ENCODE measurements at regions not wholly inside any gene's neighbourhood (a gene's known extent, or its start where the extent isn't known, plus 50 kb on each side); places are given as distances from the start of the nearest gene placed in this dataset.

GRCh38 chr7:152923711-152924110, 164.2 kb downstream of the ACTR3B start:
- Histone ChIP-seq H3K4me3 (no peak overlapping the region), H3K27me3 (peaks cover 13 to 55% (median 27%) of the 10 kb centered on the region in 3 donors), H3K27ac (no peak overlapping the region), H3K4me1 (peaks cover 0 to 21% (median 11%) of the 10 kb centered on the region in 4 donors), H3K36me3 (no peaks in the 10 kb centered on the region), H3K9me3 (peaks cover 0 to 16% (median 3%) of the 10 kb centered on the region in 4 donors)
- DNase-seq = no peak
- no peak for TF ChIP-seq CTCF (IDR thresholded peaks at IDR 0.05)
- no peak for TF ChIP-seq POLR2A (IDR thresholded peaks at IDR 0.05)
- TF ChIP-seq POLR2AphosphoS5 (IDR thresholded peaks at IDR 0.05) = no peak
- no peak for TF ChIP-seq EP300 (IDR thresholded peaks at IDR 0.05)
- intact Hi-C loops (cut with DNase I; ENCODE audit: low total_unique reads) = no loop called here
- 86 to 95% (median 90%) methylated on average over 9 to 12 of the region's 12 CpGs for WGBS, 5 donors

- DNase-seq = no peak
- no peak overlapping the region for H3K4me3 ChIP-seq
- H3K36me3 ChIP-seq = no peaks in the 10 kb centered on the region
- H3K9me3 ChIP-seq = peaks cover 0 to 16% (median 3%) of the 10 kb centered on the region in 4 donors
- H3K27ac ChIP-seq = no peak overlapping the region
- 66 to 86% (median 69%) methylated on average over 4 to 6 of the region's 6 CpGs for WGBS, 5 donors
- H3K4me1 ChIP-seq = peaks cover 0 to 21% (median 11%) of the 10 kb centered on the region in 4 donors
- intact Hi-C loops (cut with DNase I; ENCODE audit: low total_unique reads) = no loop called here
- TF ChIP-seq POLR2AphosphoS5 (IDR thresholded peaks at IDR 0.05) (no peak), EP300 (IDR thresholded peaks at IDR 0.05) (no peak), POLR2A (IDR thresholded peaks at IDR 0.05) (no peak), CTCF (IDR thresholded peaks at IDR 0.05) (no peak)
- peaks cover 13 to 55% (median 27%) of the 10 kb centered on the region in 3 donors for H3K27me3 ChIP-seq
Measured at GRCh38 chr7:152924238-152924637, 164.7 kb downstream of the ACTR3B start.

- H3K9me3 ChIP-seq = peaks cover 0 to 16% (median 2%) of the 10 kb centered on the region in 4 donors
- no peak overlapping the region for H3K27ac ChIP-seq
- H3K4me3 ChIP-seq = peak overlapping the region; percentile 28 to 35 (median 32)
- peaks cover 0 to 21% (median 11%) of the 10 kb centered on the region in 4 donors for H3K4me1 ChIP-seq
- no peaks in the 10 kb centered on the region for H3K36me3 ChIP-seq
- TF ChIP-seq POLR2A (IDR thresholded peaks at IDR 0.05) = no peak
- TF ChIP-seq CTCF (IDR thresholded peaks at IDR 0.05) = no peak
- TF ChIP-seq EP300 (IDR thresholded peaks at IDR 0.05) = no peak
- TF ChIP-seq POLR2AphosphoS5 (IDR thresholded peaks at IDR 0.05) = no peak
- intact Hi-C loops (cut with DNase I; ENCODE audit: low total_unique reads) = no loop called here
- WGBS, 5 donors = 16 to 25% (median 20%) methylated on average over 14 to 33 of the region's 33 CpGs
- no peak for DNase-seq
- H3K27me3 ChIP-seq = peaks cover 13 to 55% (median 27%) of the 10 kb centered on the region in 3 donors
Measured at GRCh38 chr7:152924826-152925411, 165.4 kb downstream of the ACTR3B start.

GRCh38 chr7:152925412-152926147, 166.0 kb downstream of the ACTR3B start:
- Histone ChIP-seq H3K27ac (no peak overlapping the region), H3K4me1 (peaks cover 0 to 21% (median 11%) of the 10 kb centered on the region in 4 donors), H3K36me3 (no peaks in the 10 kb centered on the region), H3K4me3 (peak overlapping the region; percentile 28 to 35 (median 32)), H3K27me3 (peaks cover 13 to 55% (median 27%) of the 10 kb centered on the region in 3 donors), H3K9me3 (peaks cover 0 to 11% (median 0%) of the 10 kb centered on the region in 4 donors)
- peak in 1 of 2 donors; percentile 58 for DNase-seq
- WGBS, 5 donors = 2 to 10% (median 3%) methylated on average over 6 to 74 of the region's 74 CpGs
- TF ChIP-seq CTCF (IDR thresholded peaks at IDR 0.05) = no peak
- TF ChIP-seq EP300 (IDR thresholded peaks at IDR 0.05) = no peak
- TF ChIP-seq POLR2AphosphoS5 (IDR thresholded peaks at IDR 0.05) = no peak
- TF ChIP-seq POLR2A (IDR thresholded peaks at IDR 0.05) = no peak
- intact Hi-C loops (cut with DNase I; ENCODE audit: low total_unique reads) = no loop called here
